H54 (cell line): ENCODE measurements at regions not wholly inside any gene's neighbourhood (a gene's known extent, or its start where the extent isn't known, plus 50 kb on each side); places are given as distances from the start of the nearest gene placed in this dataset.
"Not testable (repeated sequence)": the region's sequence is repeated elsewhere in the genome, so short reads cannot be mapped to it uniquely, and the experiment has no call there.

ENCODE experiments used
- DNase-seq: peaks from one replicate; pipeline ENCODE4 v3.0.0; 2011; ENCODE audit warnings: low spot score, mixed read lengths; ENCODE audit not compliant: insufficient read length
- FAIRE-seq: peaks from 3 replicates; lab custom pipeline; 2011; peaks lifted over from hg19 to GRCh38; lab: Jason Lieb, UNC
- POLR2A ChIP-seq: IDR thresholded peaks from 2 replicates; pipeline ENCODE4 v1.6.1; 2011; ENCODE audit warnings: low read depth, mild to moderate bottlenecking, low read length

DNA sequence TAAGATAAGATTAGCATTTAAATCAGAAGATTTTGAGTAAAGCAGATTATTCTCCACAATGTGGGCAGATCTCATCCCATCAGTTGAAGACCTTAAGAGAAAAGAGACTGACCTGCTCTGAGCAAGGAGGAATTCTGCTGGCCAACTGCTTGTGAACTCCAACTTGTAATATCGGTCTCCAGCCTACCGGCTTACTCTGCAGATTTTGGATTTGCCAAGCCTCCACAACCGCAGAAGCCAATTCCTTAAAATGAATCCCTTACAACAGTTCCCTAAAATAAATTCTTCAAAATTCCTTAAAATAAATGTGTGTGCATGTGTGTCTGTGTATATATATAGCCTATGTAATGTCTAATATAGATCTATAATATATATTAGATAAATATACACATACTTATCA, 107.4 kb upstream of the KLF13 start:
- FAIRE-seq = no peak
- TF ChIP-seq POLR2A = no peak

DNA sequence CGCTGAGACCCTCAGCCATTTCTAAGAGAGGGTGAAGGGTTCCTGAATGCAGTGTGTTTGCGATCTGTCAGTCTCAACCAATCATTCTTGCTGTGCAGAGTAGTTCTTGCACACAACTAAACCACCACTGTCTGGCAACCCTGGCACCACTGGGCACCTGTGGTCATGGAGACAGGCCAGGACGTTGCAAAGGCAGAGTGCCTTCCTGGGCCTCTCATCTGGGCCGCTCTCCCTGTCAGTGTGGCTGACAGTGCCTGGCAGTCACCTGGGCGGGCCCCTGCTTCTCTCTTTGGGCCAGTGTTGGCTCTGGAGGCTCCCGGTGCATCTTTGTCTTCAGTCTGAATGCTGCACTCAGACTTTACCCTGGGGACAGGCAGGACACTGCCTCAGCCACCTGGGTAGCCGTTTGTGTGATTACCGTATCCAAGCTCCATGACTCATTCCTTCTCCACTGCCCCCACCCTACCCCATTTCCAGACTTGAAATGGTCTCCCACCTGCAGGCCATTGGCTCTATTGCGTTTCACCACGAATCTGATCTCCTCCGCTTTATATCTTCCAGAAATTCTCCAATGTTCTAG, 104.6 kb upstream of the KLF13 start:
- DNase-seq = no peak
- no peak for TF ChIP-seq POLR2A
- no peak for FAIRE-seq

More for the DNA sequence above, 107.4 kb upstream of the KLF13 start:
- no peak for DNase-seq

DNA sequence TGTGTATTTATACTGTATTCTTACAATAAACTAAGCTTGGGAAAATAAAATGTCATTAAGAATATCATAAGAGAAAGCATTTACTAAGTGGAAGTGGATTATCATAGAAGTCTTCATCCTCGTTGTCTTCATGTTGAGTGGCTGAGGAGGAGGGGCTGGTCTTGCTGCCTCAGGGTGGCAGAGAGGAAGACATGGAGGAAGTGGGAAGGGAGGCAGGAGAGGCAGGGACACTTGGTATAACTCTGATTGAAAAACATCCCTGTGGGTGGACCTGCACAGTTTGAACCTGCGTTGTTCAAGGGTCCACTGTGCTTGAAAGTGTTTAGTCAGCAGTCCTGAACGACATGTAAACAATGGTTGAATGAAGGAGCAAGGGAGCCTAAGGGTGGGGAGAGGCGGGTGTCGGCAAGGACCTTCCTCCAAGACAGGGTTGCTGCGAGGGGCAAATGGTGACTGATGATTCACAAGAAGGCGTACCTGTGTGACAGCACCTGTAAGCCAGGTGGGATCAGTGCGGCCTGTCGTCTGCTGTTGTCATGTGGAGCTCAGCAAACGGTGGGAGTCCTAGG, 103.8 kb upstream of the KLF13 start:
- no peak for TF ChIP-seq POLR2A
- DNase-seq (no peak), FAIRE-seq (no peak)

DNA sequence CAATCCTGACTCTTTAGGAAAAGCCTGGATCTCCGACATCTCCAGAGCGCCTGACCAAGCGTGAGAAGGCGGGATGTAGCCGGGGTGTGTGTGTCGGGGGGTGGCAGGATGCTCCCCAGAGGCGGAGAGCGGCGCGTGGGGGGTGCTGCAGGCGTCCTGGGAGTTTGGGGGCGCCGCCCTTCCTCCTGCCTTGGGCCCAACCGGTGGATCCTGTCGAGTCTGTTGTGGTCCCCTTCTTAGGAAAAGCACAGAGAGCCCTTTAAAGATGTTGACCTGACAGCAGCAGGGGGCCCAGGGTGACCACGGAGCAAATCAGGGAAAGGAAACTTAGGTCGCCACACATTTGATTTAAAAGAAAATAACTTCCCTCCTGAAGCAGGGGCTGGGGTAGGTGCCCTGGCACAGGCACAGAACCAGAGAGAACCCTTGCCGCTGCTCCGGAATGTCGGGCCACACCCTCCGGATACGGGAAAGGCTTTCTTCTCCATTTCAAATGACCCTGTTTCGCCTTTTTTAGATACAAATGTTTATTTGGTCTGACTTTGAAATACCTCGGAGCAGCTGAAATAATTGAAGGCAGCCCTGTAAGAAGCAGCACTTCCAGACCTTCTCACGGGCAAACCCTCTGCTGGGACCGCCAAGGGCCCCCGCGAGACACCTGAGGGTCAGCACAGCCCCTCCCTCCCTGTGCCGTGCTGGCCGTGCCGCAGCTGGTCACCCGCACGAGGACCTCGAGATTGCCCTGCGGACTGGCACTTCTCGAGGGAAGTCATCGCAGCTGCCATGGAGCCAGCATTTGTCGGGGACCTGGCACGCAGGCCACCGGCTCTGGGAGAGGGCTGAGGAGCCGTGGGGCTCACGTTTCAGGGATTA, 102.9 kb upstream of the KLF13 start:
- FAIRE-seq (no peak), DNase-seq (no peak)
- TF ChIP-seq POLR2A = no peak

DNA sequence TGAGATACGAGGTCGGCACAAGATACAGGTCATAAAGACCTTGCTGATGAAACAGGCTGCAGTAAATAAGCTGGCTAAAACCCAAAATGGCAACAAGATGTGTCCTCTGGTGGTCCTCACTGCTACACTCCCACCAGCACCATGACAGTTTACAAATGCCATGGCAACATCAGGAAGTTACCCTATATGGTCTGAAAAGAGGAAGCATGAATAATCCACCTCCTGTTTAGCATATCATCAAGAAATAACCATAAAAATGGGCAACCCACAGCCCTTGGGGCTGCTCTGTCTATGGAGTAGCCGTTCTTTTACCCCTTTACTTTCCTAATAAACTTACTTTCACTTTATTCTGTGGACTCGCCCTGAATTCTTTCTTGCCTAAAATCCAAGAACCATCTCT, 102.0 kb upstream of the KLF13 start:
- FAIRE-seq = not testable (repeated sequence)

DNA sequence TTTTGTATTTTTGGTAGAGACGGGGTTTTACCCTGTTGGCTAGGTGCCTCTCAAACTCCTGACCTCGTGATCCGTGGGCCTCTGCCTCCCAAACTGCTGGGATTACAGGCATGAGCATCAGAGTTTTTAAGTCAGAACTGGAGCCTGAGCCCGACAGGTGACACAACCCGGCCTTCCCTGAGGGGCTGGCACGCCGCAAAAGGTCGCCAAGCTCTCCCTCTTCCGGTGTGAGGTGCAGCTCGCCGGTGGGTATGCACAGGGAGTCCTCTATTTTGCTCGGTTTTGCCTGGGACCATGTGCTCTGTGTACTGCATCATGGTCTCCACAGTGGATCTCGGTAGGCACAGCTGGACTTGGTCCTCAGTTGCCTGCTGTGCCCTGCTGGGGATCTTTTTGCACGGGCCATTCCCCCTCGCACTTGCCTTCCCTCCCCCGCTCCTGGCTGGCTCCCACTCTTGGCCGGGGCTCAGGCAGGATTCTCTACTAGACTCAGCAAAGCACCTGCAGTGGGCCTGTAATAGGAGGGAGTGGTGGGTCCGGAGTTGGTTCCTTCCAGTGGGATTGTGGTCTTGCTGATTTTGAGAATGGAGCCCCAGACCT, 101.2 kb upstream of the KLF13 start:
- TF ChIP-seq POLR2A = no peak
- FAIRE-seq = no peak
- no peak for DNase-seq

More for the DNA sequence above, 102.0 kb upstream of the KLF13 start:
- not testable (repeated sequence) for DNase-seq

DNA sequence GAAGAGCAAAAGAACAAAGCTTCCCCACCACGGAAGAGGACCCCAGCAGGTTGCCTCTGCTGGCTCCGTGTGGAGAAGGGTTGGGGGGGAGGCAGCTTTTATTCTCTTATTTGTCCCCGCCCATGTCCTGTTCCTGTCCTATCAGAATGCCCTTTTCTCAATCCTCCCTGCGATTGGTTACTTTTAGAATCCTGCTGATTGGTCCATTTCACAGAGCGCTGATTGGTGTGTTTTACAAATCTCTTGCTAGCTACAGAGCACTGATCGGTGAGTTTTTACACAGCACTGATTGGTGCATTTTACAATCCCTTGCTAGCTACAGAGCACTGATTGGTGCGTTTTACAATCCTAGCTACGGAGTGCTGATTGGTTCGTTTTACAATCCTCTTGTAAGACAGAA, 100.6 kb upstream of the KLF13 start:
- FAIRE-seq (no peak), DNase-seq (no peak)
- no peak for TF ChIP-seq POLR2A

DNA sequence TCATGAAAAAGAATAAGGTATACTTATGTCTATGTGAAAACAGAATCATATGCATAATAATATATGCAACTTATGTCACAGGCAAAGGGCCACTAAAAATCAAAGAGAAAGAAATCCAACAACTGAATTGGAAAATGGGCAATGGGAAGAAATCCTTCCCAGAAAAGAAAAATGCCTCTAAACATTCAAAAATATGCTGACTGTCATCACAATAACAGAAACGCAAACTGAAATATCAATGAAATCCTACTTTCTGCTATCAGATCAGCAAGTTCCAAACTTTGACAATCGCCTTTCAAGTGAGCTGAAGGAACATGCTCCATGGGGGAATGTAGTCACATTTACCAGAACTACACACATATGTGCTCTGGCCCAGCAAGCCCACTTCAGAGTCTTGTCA, 99.4 kb upstream of the KLF13 start:
- no peak for DNase-seq
- TF ChIP-seq POLR2A = no peak
- FAIRE-seq = no peak

DNA sequence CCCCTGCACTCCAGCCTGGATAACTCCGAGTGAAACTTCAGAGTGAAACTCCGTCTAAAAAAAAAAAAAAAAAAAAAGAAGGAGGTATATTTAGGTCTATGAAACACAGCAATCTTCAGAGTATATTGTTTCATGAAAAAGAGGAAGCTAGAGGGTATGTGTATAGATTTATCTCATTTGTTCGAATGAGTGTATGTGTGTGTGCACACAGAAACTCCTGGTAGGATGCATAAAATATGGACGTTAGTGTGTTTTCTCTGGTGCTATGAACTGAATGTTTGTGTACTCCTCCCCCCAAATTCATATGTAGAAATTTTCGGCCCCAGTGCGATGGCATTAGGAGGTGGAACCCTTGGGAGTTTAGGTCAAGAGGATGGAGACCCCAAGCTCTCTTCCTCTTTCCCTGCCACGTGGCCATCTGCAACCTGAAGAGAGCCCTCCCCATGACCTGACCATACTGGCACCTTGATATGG, 98.6 kb upstream of the KLF13 start:
- no peak for TF ChIP-seq POLR2A
- FAIRE-seq (no peak), DNase-seq (no peak)

DNA sequence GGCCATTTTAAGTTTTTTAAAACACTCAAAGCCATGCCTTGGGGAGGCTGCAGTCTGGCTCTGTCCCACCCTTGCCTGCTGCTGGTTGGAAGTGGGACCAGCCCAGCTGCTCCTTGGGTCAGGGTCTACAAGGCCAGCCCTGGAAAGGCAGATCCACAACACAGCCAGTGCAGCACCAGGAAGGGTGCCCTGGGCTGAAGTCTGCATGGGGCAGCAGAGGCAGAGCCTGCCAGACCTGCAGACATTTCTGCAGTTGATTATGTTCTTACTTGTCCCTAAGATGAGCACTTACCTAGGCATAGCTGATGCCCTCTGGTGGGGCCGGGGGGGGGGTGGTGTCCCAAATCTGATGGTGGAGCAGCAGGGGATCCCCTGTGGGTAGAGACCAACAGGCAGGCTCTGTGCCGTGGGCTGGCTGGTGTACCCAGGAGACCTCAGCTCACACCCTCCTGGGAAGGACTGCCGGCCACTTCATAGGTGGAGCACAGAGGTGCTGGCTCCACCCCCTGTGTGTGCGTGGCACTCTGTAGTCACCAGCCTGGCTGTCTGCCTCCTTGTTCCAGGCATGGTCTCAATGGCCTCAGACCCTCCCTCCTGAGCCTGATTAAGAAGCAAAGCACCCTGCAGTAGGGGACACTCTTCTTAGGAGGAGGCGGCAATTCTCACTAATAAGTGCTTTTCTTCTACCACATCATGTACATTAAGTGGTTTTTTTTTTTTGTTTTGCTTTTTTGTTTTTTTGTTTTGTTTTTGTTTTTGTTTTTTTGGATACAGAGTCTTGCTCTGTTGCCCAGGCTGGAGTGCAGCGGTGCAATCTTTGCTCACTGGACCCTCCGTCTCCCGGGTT, 97.4 kb upstream of the KLF13 start:
- no peak for TF ChIP-seq POLR2A
- DNase-seq (peak; percentile 40), FAIRE-seq (no peak)

DNA sequence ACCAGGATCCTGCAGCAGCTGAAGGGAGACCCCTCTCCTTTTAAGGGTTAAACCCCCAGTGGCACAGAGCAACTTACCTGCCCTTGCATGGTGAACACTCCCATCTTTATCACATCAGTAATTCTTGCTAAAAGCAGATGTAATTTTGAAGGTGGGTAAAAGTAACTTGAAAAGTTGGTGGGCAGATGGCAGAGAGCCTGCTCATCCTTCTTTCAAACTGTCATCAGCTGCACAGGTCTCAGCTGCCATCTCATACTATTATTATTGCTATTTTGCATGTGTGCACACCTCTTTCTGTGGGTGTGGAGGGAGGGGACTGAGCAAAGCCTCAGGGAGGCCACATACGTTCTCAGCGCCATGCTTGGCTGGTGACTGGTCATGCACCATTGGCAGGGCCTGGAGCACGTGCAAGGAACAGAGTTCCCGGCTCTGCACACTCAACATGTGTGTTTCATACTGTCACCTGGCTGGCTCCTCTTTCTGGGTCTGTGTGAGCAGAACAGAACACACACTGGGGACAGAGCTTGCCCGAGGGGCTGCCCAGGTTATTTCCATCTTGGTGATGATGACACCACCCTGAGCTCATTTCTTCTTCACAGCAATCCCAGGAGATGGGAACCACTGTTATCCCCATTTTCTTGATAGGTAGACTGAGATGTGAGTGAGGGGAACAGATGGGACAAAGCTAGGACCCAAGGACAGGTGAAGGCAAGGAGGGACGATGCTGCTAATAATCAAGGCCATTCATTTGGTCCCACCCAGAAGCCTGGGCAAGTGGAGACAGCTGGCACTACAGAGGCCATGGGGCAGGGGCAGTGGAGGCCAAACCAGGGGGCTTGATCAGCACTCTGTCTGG, 95.8 kb upstream of the KLF13 start:
- no peak for TF ChIP-seq POLR2A
- no peak for FAIRE-seq
- DNase-seq = no peak

DNA sequence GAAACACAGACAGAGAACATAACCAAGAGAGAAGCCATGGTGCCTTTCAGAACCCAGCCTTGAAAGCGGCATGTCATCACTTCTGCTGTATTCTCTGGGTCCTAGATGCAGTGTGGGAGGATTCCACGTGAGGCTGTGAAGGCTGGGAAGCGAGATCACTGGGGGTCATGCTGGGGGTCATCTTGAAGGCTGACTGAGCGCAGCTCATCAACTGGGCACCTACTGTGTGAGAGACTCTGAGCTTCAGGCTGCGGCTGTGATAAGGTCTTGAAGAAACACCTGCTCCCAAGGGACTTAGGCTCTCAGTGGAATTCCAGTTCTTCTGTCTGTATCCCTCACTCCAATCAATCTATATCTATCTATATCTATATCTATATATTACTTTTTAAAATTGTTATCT, 91.8 kb upstream of the KLF13 start:
- no peak for TF ChIP-seq POLR2A
- FAIRE-seq = no peak
- DNase-seq = no peak
